Hypothalamus (tissue), 51 donors: ENCODE measurements at regions not wholly inside any gene's neighbourhood (a gene's known extent, or its start where the extent isn't known, plus 50 kb on each side); places are given as distances from the start of the nearest gene placed in this dataset.

Experiments
- DNase-seq, 51 donors: peaks; one replicate each; lab custom pipeline; 2025; lab: John Stamatoyannopoulos, UW

DNA sequence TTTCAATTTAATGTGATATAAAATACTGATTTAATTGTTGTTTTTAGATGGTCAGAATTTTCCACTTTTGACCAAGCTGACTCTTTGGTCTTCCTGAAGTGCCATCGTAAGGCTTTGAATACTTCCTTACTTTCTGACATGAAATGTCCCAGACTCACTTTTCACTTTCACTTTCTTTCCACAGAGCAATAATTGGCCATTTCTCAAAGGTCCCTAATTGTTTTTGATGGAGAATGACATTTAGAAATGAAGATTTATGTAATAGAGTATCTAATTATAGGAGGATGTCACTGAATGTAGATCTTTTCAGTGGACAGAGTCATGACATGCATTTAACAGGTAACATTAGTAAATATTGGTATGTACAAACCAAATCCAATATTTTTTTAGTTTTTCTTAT lies 1141.6 kb downstream of the KCNT2 start:
- no peak for DNase-seq

DNA sequence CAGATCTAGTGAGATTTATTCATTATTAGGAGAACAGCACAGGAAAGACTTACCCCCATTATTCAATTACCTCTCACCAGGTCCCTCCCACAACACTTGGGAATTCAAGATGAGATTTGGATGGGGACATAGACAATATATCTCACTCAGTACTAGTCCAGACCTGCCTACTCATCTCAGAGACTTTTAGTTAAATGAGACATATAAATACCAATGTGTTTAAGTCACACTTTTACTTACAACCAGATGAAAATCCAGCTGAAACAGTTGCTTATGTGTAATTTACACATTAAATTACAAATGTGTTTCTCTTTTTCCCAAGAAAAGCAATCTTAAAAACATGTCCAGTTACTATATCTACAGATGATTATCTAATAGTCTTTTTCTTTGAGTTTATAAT lies 1145.6 kb downstream of the KCNT2 start:
- no peak for DNase-seq

DNA sequence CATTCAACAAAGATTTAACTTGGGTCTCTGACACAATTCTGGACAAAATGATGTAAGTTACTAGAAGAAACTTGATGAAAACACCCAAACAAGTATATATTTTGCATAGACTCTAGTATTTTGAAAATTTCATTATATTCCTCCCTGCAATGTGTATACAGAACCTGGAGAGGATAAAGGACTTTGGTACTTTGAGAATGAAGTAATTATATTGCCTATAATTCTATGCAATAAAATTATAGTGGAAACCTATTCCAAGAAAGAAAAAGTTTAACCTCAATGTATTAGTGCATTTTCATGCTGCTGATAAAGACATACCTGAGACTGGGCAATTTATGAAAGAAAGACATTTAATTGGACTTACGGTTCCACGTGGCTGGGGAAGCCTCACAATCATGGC lies 1146.1 kb downstream of the KCNT2 start:
- DNase-seq: no peak

DNA sequence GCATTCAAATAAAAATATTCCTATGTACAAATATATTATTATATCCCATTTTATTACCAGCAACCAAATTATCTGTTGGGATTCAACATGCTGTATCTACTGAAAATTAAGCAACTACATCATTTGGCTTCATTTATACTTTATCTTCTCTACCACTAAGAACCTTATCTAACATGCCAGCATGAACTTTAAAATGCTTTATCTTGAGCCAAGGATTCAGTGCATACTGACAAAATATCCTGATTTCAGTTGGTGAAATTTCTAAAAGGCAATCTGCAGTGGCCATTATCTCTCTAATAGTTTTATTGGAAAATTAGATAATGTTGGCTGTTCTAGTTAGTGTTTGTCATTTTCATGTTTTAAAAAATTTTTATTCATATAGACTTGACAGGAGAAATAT lies 1149.9 kb downstream of the KCNT2 start:
- no peak for DNase-seq

DNA sequence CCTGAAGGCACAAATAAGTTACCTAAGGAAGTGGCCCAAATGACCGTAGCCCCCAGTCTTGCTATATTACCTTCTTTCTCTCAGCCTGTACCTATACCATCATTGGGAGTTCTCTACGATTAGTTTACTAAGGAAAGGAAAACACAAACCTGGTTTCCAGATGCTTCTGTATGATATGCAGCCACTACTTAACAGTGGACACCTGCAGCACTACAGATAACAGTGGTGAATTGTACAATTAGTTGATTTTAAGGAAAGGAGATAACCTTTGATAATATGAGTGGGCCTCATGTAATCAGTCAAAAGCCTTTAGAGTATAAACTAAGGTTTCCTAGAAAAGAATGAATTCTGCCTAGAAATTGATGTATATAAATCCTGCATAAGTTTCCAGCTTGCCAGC lies 1157.4 kb downstream of the KCNT2 start:
- DNase-seq: no peak

DNA sequence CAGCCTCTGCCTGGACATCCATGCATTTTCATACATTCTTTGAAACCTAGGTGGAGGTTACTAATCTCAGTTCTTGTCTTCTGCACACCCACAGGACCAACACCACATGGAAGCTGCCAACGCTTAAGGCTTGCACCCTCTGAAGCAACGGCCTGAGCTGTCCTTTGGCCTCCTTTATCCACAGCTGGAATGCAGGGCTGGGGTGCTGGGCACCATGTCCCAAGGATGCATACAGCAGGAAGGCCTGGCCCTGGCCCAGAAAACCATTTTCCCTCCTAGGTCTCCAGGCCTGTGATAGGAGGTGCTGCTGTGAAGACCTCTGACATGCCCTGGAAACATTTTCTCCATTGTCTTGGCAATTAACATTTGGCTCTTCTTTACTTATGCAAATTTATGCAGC lies 1168.6 kb downstream of the KCNT2 start:
- DNase-seq: no peak

DNA sequence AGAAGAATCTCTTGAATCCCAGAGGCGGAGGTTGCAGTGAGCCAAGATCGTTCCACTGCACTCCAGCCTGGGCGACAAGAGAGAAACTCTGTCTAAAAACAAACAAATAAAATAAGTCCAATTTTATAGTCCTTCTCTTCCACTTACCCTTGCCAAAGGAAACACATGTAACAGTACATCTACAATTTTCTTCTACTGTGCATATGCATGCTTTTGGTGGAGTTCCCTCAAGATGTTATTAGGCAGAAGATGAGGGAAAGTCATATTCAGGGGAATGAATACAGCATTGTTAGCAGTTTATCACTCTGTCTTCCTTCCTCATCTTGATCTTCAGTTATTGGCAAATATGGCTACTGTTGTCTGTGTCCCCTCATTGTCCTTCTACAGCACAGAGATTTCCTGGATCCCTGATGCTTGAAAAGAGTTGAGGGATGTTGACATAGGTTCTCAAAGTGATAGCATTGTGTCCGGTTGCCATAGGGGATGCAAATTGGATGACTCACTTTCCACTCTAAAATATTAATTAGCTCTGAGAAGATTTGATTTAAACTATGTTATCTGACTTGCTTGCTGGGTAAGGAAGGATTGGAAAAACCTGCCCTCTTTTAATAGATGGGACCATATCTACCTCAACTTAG lies 1173.6 kb downstream of the KCNT2 start:
- DNase-seq: no peak

DNA sequence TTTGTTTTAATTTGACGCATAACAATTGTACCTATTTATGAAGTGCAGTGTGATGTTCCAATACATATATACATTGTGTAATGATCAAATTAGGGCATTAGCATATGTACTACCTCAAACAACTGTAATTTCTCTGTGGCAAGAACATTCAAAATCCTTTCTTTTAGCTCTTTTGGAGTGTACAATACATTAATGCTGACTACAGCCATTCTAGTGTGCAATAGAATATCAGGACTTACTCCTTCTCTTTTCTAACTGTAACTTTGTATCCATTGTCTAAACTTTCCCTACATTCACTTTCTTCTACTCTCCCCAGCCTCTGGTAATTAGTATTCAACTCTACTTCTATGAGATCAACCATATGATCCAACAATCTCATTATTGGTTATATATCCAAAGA lies 1177.4 kb downstream of the KCNT2 start:
- no peak for DNase-seq

DNA sequence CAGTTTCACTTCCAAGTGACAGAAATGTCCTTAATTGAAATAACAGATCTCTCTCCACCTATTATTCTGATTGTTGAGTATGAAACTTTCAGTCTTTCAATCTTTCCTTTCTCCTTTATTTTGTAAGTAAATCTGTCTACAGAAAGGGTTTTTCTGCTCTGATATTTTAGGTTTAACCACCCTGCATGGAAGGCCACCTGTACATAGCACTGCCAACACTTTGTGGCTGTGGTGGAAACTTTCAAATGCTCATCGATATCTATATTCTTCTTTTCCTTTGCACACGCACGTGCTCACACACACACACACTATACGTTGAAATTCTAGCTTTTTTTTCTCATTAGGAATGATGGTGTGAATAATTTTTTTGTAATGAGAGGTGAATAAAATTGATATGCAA lies 1179.3 kb downstream of the KCNT2 start:
- DNase-seq: no peak

DNA sequence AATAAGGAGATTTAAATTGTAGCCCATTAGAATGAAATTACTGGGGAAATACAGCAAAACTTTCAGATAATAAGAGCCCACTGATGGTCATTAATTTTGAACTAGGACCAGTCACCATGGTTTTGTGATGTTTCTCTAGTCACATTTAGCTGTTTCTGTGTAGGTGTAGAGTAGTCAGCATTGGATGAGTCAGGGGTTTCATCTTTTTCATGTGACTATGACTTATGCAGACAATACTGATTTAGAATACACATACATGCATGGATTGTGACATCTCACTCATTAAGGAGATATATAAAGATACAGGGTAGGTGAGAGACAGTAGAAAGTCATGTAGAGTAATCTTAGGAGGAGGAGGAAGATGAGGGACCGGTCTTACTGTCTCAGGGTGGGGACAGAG lies 1192.7 kb downstream of the KCNT2 start:
- no peak for DNase-seq

DNA sequence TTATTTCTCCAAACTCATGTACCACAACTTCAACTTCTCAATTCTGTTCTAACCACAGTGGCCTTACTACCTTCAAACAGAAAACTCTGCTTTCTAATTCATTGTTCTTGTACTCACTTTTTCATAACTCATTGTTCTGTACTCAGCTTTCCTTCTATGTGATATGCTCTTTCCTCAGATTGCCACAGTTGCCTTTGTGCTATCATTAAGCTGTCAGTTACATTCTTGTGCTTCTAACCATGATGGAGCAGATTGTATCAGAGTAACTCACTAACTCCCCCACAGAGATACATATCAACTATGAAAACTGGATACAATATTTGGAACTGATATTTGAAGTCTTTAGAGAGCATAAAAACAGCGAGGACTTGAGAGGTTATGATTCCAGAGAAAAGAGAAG lies 1213.7 kb downstream of the KCNT2 start:
- DNase-seq: no peak

DNA sequence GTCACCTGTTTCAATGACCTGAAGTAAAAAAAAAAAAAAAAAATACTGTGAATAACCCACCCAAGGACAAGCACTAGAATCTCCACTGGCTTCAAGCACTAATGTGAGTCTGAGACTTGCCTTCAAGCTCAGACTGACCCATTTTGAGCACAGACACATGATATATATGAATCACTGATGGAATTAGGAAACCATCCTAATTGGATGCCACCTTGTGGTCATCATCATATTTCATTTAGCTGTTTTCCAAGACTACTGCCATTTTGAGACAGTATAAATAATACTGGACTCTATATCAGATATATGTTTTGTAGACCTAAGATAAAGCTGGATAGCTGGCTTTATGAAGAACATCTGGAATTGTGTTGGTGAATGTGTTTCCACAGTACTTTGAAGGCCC lies 1232.0 kb downstream of the KCNT2 start:
- DNase-seq: no peak

DNA sequence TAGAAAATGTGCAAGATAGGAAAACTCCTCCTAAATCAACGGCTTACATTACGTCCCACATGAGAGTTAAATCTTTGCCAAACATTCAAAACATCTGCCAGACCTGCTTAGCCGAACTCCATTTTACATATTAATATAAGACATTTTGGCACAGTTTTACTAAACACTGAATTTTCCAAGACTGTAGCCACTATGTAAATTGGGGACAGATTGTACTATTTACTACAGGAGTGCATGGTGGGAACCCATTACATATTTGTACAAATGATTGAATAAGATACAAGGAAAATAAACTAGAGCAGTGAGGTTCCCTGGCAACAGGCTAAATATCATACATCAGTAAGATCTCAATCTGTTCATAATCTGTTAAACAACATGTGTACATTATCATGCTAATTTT lies 1234.4 kb downstream of the KCNT2 start:
- no peak for DNase-seq

DNA sequence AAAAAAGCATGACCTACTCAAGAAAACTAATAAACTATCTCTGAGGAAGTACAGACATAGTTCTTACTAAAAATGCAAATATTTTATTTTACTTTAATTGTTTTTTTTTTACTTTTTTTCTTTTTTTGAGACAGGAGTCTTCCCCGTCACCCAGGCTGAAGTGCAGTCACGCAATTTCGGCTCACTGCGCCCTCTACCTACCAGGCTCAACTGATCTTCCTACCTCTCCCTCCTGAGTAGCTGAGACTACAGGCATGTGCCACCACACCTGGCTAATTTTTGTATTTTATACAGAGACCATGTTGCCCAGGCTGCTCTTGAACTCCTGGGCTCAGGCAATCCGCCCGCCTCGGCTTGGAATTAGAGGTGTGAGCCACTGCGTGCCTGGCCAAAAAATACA lies 1263.1 kb downstream of the KCNT2 start:
- no peak for DNase-seq

DNA sequence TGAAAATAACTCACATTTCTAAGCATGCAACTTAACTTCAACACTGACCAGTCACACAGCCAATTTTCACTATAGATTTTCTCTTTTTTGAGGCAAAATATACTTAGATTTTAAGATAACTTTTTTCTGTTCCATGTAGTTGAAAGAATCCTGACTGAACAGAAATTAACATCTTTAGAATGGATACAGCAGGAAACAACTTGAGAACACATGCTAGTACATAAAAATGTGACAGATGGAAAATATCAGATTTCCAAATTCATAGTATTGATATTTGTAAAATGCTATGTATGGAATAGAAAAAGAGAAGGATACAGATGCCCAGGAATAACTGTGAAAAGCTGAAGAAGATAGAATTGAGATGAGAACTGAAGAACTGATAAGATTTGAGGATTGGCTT lies 1270.6 kb downstream of the KCNT2 start:
- DNase-seq: no peak

DNA sequence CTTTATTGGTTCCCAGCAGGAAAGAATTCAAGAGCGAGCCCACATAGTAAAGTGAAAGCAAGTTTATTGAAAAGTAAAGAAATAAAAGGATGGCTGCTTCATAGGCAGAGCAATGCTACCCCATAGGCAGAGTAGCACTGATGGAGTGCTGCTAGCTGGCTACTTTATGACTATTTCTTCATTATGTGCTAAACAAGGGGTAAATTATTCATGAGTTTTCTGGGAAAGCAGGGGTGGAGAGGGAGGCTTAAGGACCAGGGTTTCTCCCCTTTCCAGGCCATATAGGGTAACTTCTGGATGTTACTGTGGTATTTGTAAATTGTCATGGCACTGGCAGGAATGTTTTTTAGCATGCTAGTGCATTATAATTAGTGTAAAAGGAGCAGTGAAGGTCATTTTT lies 1271.4 kb downstream of the KCNT2 start:
- DNase-seq: no peak

DNA sequence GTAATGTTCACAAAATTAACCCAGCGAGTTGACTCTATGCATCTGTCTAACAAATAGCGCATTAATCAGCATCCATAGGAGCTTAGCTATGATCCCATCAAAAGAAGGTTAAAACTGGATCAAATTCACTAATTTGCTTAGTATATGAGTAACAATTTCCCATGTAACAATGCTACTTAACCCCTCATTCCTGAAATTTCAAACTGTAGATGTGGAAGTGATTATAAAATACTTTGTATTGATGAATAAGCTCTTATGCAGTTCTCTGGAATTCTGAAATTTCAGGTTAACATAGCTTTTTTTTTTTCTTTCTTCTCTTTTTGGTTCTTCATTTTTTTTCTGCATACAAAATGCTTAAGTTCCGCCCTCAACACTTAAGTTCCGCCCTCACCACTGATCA lies 1272.7 kb downstream of the KCNT2 start:
- DNase-seq: no peak

DNA sequence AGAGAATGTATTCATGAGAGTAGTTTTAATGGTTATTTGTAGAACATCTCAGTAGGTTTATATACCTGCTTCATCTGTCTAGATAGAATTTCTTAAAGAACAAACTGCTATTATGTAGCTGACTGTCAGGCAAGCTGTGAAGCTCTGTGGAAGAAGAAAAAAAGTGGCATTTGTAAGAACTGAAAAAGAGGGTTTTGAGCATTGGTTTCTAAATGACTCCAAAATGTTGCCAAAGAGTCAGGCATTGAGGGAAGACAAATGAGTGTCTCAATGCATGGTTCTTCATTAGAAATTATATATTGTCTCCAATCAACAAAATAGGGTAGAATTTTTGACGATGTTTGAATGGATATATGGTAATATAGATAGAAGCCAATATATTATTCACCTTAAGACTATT lies 1276.1 kb downstream of the KCNT2 start:
- no peak for DNase-seq

DNA sequence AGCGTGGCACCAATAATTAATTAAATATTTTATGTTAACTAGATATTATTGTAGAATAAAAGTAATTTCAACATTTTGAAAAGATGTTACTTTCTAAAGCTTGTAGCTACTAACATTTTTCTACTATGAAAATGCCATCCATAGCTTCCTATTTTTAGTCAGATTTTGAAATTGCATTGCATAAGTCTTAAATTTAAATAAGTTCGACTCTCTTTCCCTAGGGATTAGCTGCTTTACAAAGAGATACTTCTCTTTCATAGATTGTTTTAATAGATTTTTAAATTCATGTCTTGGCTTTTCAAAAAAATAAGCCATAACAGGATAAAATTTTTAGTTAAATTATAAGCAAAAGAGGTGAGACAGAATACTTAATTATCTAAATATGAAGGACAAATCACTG lies 1279.6 kb downstream of the KCNT2 start:
- no peak for DNase-seq

DNA sequence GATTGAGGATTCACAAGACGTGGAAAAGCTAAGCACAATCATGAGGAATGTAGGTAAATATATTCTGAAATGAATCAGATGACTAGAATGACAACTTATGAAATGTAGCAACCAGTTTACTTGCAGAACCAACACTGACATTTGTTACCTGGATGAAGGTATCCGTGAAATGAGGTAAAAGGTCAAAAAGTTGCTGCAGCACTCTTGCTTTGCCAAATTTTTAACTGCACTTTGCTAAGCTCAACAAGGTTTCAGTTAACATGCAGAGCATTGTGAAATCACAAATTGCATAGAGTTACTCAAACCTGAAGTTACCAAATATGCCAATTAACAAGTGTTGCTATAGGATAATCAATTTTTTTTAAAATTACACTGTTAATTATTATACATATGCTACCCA lies 1280.1 kb downstream of the KCNT2 start:
- DNase-seq: no peak

DNA sequence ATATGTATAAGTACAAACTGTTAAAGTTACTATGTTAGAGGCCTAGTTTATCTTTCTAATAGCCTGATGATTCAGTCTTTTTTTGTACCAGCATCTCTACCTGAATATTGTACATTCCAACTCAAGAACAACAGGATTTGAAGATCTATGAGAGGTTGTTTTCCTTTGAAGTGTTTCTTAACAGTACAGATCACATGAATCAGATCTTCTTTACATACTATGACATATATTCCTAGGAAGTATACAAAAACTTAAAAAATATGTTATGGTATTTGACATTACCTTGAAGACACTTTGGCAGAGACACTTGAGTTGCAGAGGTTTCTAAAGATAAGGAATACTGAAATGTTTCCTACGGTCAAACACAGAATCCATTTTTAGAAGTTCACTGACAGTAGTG lies 1280.9 kb downstream of the KCNT2 start:
- DNase-seq: no peak

DNA sequence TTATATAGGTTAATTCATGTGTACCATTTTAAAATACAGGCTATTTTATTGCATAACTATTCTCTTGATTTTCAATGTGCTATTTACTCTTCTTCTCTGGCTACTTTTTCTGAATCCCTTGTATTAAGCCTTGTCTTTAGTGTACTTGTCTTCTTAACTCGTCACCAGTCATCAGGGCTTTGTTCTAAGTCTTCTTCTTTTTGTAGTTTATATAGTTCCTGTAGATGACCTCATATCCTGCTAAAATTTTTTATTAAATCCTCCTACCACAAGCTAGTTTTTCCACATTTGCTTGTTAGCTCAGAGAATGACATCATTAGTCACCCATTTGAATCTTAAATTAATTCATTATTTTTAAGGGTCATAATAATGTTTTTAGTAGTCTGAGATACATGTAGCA lies 1281.9 kb downstream of the KCNT2 start:
- no peak for DNase-seq

DNA sequence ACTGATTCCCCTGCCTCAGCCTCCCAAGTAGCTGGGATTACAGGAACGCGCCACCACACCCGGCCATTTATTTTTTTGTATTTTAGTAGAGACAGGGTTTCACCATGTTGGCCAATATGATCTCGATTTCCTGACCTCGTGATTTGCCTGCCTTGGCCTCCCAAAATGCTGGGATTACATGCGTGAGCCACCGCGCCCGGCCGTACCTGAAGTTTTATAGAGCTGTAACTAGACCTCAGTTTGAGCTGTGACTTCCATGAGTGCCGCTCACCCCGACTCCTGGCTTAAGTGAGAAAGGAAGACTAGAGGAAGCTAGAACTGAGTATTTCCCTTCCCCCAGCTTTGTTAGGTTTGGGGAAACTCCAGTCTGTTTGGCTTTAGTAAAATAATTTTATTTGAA lies 1283.1 kb downstream of the KCNT2 start:
- DNase-seq: no peak

DNA sequence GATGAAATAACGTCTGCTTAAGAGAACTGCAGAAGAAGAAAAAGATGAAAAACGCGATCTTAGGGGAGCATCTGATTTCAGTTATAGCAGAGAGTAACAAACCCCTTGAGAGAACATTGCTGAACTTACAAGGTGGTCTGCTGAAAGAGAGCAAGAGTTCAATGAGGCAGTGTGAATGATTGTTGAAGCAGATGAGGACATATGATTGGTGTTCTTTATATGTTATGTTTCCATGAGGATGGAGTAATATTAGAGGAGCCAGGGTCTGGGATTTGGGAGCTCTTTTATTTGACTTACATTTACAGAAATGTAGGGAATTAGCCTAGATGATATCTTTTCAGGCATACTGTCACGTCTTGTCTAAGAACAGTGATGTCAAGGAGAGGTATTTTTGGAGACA lies 1302.0 kb downstream of the KCNT2 start:
- no peak for DNase-seq
